GM21529 (cell line): ENCODE measurements at regions not wholly inside any gene's neighbourhood (a gene's known extent, or its start where the extent isn't known, plus 50 kb on each side); places are given as distances from the start of the nearest gene placed in this dataset.
"Not testable (repeated sequence)": the region's sequence is repeated elsewhere in the genome, so short reads cannot be mapped to it uniquely, and the experiment has no call there.

ENCODE experiments used
- ATAC-seq: cut with Tn5 transposase; IDR thresholded peaks from one replicate; pipeline ENCODE4 v1.9.1; 2021; ENCODE audit not compliant: unreplicated experiment

GRCh38 chr2:173545364-173545763, 190.7 kb downstream of the CDCA7 start:
- no peak for ATAC-seq

DNA sequence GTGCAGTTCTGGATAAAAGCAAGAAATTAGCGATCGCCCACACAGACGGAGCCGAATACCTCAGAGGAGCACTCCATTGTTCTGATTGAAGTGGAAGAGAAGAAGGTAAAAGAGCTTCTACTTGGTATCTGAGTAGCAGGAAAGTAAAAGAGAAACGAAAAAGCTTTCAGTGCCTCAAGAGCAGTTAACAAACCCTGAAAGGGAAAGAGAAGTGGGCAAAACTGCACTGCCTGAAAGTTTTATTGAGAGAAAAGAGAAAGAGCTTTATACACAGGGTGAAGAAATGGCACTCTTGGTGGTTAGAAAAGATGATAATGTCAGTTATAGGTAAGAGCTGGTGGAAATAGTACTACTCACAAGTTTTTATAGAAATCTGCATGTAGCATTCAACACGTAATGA, 192.8 kb downstream of the CDCA7 start:
- ATAC-seq = no peak

DNA sequence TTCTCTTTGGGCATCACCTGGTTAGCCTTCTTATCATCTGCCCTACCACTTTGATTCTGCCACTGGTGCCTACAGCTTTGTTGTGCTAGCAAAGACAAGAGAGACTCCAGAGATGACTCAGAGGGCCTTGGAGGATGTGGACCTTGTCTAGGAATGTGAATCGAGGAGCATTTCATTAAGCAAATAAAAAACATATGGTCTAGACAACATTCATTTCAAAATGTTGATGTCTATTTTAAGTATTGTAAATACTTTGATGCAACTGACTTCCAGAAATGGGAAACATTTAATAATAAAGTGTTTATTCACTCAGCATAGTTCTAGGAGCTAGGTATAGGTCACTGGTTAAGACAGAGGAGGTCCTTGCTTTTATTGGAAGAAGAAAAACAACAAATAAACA, 195.5 kb downstream of the CDCA7 start:
- no peak for ATAC-seq

DNA sequence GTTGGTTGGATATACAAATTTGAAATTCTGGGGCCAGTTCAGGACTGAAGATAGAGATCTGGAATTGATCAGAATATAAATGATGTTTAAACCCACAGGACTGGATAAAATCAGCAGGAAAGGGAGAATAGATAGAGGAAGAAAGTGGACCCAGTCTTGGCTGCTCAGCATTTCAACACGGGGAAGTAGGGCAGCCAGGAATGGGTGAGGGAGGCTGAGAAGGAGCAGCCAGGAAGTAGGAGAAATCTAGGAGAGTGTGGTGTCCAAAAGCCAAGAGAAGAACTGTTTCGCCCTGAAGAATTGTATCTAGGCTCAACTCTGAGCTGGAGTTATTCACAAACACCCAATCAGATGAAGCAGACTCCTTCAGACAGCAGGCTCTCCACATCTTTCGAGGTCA, 197.9 kb downstream of the CDCA7 start:
- no peak for ATAC-seq

- ATAC-seq = no peak
These were observed 198.9 kb downstream of the CDCA7 start for GRCh38 chr2:173553593-173553992.

DNA sequence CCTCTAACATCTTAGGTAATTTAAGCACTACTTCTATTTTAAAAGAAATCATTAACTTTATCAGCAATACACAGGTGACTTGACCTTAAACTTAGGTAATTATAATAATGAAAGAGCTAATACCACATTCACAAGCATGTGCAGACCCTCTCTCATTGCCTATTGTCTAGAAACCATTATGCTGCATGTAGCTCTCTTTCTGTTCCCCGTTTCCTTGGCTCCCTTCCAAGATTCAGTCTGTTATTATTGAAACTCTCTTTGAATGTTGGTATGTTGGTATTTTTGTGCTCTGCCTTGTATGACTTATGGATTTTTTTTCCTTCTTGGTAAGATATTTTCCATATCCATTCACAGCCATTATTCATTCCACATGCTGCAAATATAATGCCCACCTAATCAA, 201.2 kb downstream of the CDCA7 start:
- no peak for ATAC-seq

- no peak for ATAC-seq
These were observed 202.1 kb downstream of the CDCA7 start for GRCh38 chr2:173556816-173557215.

GRCh38 chr2:173557497-173557896, 202.8 kb downstream of the CDCA7 start:
- no peak for ATAC-seq

DNA sequence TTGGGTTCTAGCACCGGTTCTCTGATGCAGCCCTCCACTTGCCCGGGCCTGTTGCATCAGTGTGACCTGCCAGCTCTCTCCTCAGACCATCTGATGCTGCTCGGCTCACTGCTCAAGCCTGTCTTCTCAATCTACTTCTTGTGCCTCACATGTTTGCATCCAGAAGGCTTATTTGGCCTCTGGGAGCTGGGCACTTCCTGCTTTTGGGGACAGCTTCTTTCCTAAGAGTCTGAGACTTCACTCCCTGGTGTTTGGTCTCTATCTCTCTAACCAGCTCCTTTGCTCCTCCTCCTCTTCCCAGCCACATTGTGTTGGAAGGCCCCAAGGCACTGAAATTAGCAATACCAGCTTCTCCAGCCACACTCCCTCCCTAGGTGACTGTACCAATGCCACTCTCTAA, 212.8 kb downstream of the CDCA7 start:
- no peak for ATAC-seq

- no peak for ATAC-seq
These were observed 213.4 kb downstream of the CDCA7 start for GRCh38 chr2:173568054-173568453.

DNA sequence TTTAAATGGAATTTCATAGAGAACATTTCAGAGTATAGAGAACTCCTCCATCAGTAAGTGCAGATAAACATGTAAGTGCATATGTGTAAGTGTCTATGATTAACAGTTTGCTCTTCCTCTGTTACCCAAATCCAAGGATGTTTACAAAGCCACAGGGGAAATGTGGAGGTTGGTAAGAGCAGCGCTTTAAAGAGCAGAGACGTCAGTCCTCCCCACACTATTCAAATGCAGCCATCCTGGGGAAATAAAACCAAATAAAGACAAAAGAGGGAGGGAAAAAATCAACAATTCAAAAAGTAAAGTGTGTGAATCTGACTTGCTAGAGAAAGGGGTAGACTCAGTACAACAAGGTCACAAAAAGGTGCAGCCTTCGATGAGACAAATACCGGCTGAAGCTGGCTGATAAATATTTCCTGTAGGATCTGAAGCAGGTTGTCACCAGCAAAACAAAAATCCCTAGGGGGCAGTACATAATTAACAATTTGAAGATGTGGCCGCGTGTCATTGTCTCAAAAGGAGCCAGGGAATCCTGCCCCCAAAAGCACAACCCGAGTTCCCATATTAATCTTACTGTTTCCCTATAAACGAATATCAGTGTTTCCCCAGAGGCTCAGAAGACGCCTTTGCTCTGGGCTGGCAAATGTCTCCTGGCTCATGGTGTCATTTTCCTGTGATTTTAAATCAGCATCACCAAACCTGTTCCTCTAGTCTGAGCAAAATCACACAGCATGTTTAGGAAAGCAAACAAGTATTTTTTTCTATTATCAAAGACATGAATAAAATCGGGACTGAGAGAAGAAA, 216.5 kb downstream of the CDCA7 start:
- ATAC-seq = no peak

- no peak for ATAC-seq
These were observed 217.4 kb downstream of the CDCA7 start for GRCh38 chr2:173571887-173572680.

DNA sequence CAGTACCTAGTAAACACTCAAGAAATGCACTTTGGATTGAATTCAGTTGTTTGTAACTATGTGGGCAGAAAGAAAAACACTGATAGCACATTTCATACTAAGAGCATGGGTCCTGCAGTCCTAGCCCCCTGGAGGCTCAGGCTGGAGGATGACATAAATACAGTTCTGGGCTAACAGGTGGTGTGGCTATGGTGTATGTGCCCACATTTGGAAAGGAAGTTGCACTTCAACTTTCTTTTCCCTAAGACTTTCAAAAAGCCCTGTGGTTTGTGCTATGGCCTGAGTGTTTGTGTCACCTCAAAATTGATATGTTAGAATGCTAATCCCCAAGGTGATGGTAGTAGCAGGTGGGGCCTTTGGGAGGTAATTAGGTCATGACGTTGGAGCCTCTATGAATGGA, 218.2 kb downstream of the CDCA7 start:
- ATAC-seq = no peak

- ATAC-seq = not testable (repeated sequence)
These were observed 219.1 kb downstream of the CDCA7 start for GRCh38 chr2:173573782-173574181.

DNA sequence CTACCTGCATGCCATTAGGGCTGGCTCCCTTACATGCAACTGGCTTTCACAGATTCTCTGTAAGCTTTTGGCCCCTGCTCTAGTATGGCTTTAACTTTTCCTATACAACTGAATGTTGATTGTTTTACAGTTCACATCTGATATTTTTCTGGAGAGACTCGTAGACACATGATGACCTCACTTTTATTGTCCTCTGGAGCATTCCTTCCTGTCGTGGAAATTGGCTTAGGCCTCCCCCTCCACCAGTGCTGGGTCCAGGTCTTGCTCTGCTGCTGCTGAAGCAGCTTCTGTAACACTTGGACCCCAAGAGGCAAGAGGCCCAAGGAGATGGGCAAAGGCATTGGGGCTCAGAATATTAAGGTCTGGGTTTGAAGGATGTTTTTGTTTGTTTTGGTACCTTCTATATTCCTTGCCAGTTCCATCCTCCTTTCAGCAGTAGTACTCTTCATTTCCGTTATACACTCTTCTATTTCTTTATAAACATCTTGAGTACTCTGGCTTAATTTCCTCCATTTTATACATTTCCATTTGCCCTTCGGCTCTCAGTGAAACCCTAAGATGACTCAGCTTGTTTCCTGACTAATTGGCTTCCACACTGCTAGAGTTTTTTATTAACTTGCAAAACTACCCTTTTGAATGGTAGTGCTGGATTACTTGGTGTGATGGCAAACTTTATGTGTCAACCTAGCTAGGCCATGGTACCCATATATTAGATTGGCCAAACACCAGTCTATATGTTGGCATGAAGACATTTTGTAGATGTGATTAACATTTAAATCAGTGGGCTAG, 219.8 kb downstream of the CDCA7 start:
- ATAC-seq = no peak

- no peak for ATAC-seq
These were observed 223.9 kb downstream of the CDCA7 start for GRCh38 chr2:173578404-173579107.

DNA sequence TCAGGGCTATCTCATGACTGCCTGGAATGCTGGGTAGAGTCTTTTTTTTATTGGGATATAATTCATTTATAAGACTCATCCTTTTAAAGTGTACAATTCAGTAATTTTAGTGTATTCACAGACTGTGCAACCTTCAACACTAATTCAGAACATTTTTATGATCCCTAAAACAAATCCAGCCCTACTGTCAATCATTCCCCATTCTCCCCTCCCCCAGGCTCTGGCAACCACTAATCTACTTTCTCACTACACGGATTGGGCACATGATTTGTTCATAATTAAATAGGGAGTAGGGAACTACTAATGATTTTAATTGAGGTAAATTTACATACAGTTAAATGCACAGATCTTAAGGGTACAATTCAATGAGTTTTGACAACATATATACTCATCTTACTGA, 225.7 kb downstream of the CDCA7 start:
- ATAC-seq = no peak

- ATAC-seq = no peak
These were observed 226.3 kb downstream of the CDCA7 start for GRCh38 chr2:173580956-173581355.

DNA sequence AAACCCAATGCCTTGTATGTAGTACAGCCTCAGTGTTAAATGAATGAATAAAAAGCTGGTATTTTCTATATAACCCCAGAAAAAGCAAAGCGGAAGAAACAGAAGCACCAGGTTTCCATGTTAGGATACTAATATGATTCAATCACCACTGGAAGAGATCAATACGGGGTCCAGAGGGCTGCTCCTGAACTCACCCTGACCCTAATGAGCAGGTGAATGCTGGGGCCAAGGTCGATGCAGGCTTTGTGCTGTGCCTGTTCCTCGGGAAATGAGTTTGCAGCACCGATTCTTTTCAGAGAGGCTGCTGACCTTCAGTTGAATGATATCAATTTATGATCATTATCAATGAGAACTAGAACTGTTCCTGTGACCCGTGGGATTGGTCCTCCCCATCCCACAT, 228.5 kb downstream of the CDCA7 start:
- no peak for ATAC-seq

GRCh38 chr2:173584000-173584399, 229.3 kb downstream of the CDCA7 start:
- ATAC-seq = no peak
